D341Med (cell line): ENCODE measurements at regions not wholly inside any gene's neighbourhood (a gene's known extent, or its start where the extent isn't known, plus 50 kb on each side); places are given as distances from the start of the nearest gene placed in this dataset.

Experiments used
- DNase-seq: peaks from one replicate; pipeline ENCODE4 v3.0.0; 2012; ENCODE audit warnings: low spot score

GRCh38 chr4:163622379-163623035 lies 128.0 kb downstream of the TMA16 start:
- no peak for DNase-seq

GRCh38 chr4:163623787-163624186 lies 129.3 kb downstream of the TMA16 start:
- DNase-seq: no peak

DNA sequence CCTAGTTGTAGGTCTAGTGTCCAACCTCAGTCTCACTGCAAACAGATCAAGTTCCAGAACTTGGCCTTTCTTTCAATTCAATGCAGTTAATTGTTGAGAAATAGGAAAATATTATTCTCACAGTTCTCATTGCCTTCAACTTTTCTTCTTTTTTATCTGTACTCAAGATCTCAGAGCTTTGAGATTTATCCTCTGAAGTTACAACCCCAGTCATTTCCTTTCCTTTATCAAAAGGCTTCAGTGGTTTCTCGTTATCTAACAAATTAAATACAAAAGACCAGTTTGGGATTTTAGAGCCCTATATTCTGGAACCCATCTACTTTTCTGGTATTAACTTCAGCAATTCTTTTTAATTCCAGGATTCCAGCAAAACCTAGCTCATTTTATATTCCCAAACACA lies 130.2 kb downstream of the TMA16 start:
- no peak for DNase-seq

DNA sequence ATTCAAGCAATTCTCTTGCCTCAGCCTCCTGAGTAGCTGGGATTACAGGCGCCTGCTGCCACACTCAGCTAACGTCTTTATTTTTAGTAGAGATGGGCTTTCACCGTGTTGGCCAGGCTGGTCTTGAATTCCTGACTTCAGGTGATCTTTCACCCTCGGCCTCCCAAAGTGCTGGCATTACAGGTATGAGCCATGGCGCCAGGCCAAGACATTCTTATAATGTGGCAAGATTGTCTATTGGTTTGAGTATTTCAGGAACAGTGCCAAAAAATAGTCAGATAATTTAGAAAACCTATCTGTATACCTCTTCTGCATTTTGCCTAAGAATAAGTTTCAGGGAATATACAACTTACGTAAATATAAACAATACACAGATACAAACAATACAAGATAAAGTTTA lies 136.8 kb downstream of the TMA16 start:
- no peak for DNase-seq

- DNase-seq: no peak
Observed at GRCh38 chr4:163638909-163639308, 144.4 kb downstream of the TMA16 start.

DNA sequence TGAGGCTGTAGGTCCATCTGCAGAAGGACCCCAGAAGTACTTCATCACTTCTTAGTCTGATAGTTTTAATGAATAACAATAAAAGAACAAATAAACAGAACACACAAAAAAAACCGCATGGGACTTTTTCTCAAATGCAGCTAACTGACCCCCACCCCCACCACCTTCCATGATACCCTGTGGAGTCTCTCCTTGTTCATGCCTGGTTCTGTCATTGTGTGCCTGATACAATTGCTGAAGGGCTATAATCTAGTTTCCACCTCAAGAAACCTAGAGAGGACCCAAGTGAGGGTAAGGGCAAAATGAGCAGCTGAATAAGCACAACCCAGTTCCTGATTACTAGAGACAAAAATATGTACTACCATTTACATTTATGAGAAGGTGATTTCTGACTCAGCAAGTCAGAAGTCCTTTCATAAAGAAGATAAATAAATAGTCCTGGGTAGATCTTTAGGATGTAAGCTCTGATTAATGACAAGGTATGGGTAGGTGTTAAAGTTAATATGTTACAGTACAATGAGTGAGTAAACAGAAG lies 155.1 kb downstream of the TMA16 start:
- DNase-seq: no peak

GRCh38 chr4:163651761-163652160 lies 157.3 kb downstream of the TMA16 start:
- no peak for DNase-seq

DNA sequence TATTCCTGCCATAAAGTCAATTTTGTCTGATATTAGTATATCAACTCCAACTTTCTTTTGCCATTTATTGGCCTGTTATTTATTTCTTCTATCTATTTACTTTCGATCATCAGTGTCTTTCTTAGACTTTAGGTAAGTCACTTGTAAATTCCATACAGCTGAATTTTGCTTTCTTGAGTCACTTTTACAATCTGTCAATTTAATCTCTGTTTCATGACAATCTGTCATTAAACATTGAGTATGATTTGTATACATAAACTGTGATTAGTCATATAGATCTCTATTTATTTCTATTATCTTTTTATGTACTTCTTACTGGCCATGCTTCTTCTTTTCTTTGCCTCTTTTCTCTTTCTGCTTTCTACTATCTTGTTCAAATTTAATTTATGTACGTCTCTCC lies 160.1 kb downstream of the TMA16 start:
- no peak for DNase-seq

- DNase-seq: no peak
Observed at GRCh38 chr4:163660636-163661035, 166.1 kb downstream of the TMA16 start.

DNA sequence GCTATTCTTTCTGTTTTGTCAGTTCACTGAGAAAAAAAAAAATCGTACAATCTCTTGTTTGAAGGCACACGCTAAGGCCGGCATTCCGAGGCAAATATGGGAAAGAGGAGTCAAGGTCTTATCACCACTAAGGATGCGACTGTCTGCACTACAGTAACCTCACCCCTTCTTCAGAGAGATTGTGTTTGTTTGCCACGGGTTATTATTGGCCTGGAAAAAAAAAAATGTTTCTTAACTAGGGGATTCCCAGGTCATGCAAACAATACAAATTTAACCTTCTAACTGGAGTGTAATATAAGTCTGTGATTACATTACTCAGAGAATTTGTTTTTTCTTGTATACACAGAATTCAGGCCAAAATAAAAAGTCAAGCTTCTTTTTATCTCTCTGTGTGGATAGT lies 168.3 kb downstream of the TMA16 start:
- no peak for DNase-seq

DNA sequence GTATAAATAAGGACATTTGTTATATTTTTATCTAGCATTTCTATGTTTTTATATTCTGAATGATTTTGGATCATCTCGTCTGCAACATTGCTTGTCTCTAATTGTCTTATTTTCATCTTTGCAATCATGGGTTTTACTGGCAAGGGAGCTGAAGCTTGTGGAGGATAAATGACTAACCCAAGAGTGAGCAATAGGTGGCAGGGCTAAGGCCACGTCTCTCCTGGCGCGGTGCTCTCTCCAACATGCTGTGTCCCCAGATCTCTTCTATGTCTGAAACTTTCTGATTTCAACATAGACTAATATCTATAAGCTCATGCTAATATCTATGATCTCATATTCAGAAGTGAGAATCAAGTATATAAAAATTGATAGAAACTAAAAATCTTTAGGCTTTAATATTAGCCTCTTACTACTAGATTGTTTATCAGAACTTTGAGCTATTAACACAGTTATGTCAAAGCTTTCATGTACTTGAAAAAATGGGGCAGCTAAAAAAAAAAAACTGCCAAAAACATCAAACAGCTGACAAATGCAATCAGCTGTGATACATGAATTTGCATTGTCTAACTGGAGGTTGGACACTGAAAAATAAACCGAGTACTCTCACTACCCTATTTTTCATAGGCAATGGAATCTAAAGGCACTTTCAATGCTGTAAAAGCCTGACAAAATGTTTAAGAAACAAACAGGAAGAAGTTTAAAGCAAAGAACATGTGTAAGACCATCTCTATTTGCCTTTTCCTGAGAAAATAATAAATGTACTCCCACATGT lies 169.2 kb downstream of the TMA16 start:
- no peak for DNase-seq

DNA sequence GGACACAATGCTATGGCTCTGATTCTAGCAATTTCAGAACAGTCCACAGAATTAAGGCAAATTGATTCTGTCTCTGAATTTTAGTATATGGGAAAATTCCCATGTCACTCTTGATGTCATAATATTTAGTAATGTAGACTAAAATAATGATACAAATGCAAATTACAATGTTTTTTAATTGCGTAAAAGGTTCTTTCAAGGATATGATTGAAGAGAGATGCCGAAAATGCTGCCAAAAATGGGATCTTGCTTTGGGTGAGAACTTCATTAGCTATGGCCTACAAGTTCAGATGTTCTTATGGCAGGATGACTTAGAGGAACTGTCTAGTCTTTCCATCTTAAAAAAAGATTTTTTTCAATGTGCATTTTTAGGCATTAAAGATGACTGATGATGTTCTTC lies 170.6 kb downstream of the TMA16 start:
- DNase-seq: no peak

GRCh38 chr4:163665521-163666331 lies 171.2 kb downstream of the TMA16 start:
- DNase-seq: no peak

DNA sequence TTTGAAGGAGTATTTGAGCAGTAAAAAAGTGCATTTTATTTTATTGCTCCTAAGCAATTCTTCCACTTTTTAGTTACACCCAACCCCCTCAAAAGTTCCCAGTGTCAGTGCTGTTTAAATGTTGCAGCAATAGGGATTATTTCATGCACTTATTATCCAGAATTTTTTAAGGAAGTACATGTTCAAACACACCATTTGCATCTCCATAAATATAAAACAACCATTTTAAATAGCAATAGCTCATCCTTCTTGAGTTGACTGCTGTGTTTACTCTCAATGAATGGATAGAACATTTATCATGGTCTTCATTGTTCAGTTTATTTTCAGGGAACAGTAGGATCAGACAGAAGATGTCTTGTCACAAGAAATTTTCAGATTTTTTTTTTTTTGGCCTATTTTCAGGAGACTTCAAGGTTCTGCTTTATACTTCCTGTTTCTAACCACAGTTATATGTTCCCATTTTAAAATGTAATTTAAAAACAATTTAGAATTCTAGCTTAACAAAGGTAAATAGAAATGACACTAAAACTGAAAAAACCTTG lies 171.9 kb downstream of the TMA16 start:
- DNase-seq: no peak

DNA sequence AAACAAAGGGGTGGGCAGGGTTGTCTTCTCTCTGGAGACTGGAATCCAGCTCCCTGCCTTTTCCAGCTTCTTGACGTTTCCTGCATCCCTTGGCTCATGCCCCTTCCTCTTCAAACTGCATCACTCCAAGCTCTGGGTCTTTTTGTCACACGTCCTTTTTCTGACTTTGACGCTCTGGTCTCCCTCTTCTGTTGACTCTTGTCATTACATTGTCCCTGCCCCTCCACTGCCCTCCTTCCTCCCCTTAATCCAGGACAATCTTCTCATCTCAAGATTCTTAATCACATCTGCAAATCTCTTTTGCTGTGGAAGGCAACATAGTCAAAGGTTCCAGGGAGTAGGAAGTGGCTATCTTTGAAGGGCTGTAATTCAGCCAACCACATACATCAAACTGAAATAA lies 178.3 kb downstream of the TMA16 start:
- peak; percentile 37 for DNase-seq

GRCh38 chr4:163673848-163674697 lies 179.6 kb downstream of the TMA16 start:
- no peak for DNase-seq

DNA sequence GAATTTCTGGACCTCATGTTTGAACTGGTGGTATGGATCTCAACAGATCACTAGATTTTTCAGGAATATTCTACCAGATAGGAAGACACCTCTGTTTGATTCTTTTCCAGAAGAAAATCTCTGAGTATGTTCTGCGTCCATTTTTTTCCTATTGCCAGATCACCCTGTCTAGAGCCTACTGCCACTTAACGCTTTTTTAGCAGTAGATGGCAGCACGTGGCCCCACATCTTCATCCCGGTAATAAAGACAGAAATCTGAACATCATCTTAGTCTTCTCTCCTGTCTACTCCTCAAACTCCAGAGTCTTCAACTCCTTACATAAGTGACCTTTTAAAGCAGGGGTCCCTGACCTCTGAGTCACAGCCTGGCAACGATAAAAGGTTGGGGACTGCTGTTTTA lies 184.7 kb downstream of the TMA16 start:
- DNase-seq: peak; percentile 47

DNA sequence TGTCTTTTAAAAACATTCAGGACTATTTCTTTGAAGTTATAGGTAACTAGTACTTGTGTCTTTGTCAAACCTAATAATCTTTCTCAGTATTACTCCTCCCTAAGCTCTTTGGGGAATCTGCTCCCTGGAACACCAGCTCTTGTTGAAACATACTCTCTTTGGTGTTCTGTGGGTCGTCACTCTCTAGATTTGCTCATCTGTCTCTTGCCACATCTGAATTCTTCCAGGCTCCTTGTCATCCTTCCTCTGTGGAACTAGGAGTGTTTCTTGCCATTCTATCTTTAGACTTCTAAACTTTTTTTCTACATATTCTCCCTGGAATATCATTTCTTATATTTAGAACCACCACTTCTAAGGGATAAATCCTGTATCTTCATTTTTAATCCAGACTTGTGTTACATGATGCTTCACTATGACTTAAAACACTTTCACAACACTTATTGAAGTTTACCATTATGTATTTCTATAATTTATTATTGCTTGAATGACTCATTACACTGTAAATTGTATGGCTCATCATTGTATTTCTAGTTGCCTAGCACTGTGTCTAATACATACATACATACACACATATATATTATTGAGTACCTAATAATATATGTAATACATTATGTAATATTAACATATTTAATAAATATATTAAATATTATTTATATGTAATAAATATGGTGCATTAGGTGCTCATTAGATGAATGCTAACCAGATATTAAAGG lies 186.1 kb downstream of the TMA16 start:
- no peak for DNase-seq

GRCh38 chr4:163681208-163681821 lies 186.8 kb downstream of the TMA16 start:
- DNase-seq: peak; percentile 31

DNA sequence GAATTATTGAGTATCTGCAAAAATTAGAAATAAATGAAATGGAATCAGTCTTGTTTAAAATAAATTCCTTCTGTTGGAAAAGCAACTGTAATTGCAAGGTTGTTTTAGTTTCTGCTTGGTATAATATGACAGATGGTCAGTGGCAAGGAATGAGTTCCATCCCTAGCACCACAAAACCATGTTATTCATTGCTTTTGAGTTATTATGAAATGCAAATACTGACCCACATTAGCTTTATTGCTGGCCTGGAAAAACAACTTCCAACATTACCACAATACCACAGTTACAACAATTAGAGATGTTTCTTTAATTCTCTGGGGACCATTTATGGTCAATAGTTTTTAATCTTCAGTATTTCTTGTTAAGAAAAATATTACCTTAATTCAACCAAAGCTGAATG lies 194.4 kb downstream of the TMA16 start:
- no peak for DNase-seq
